ENCODE measurements at regions not wholly inside any gene's neighbourhood (a gene's known extent, or its start where the extent isn't known, plus 50 kb on each side); places are given as distances from the start of the nearest gene placed in this dataset.
"Not testable (repeated sequence)": the region's sequence is repeated elsewhere in the genome, so short reads cannot be mapped to it uniquely, and the experiment has no call there.

- no peak for DNase-seq
Measured at GRCh38 chr6:144480473-144480872, 195.3 kb downstream of the UTRN start.

- no peak for DNase-seq
Measured at GRCh38 chr6:144481527-144481926, 196.4 kb downstream of the UTRN start.

GRCh38 chr6:144482142-144482541 is 197.0 kb downstream of the UTRN start:
- DNase-seq: peak; percentile 61

- DNase-seq: no peak
Measured at GRCh38 chr6:144485531-144485930, 200.4 kb downstream of the UTRN start.

- DNase-seq: no peak
Measured at GRCh38 chr6:144488590-144488989, 203.5 kb downstream of the UTRN start.

GRCh38 chr6:144493035-144493910 is 208.1 kb downstream of the UTRN start:
- DNase-seq: no peak

GRCh38 chr6:144495076-144495475 is 209.9 kb downstream of the UTRN start:
- not testable (repeated sequence) for DNase-seq

GRCh38 chr6:144497650-144498049 is 212.5 kb downstream of the UTRN start:
- DNase-seq: no peak

- no peak for DNase-seq
Measured at GRCh38 chr6:144500892-144501291, 215.8 kb downstream of the UTRN start.

GRCh38 chr6:144505214-144505613 is 220.1 kb downstream of the UTRN start:
- not testable (repeated sequence) for DNase-seq

- not testable (repeated sequence) for DNase-seq
Measured at GRCh38 chr6:144506051-144506450, 220.9 kb downstream of the UTRN start.

- DNase-seq: not testable (repeated sequence)
Measured at GRCh38 chr6:144507772-144508312, 222.7 kb downstream of the UTRN start.

GRCh38 chr6:144510859-144511258 is 225.7 kb downstream of the UTRN start:
- DNase-seq: no peak

GRCh38 chr6:144515761-144516160 is 230.6 kb downstream of the UTRN start:
- no peak for DNase-seq

GRCh38 chr6:144519426-144519825 is 234.3 kb downstream of the UTRN start:
- DNase-seq: no peak

GRCh38 chr6:144528743-144529425 is 243.7 kb downstream of the UTRN start:
- DNase-seq: no peak

- no peak for DNase-seq
Measured at GRCh38 chr6:144530118-144530517, 245.0 kb downstream of the UTRN start.

- not testable (repeated sequence) for DNase-seq
Measured at GRCh38 chr6:144532238-144532637, 247.1 kb downstream of the UTRN start.

- no peak for DNase-seq
Measured at GRCh38 chr6:144534180-144534579, 249.0 kb downstream of the UTRN start.

- DNase-seq: no peak
Measured at GRCh38 chr6:144535630-144536029, 250.5 kb downstream of the UTRN start.

- no peak for DNase-seq
Measured at GRCh38 chr6:144536079-144536478, 250.9 kb downstream of the UTRN start.

GRCh38 chr6:144543006-144543871 is 258.1 kb downstream of the UTRN start:
- DNase-seq: no peak

All from activated CD8-positive, alpha-beta memory T cell treated with anti-CD3 and anti-CD28 coated beads, Interleukin-2, amount 50 U/mL, for 48 hours (primary cell).